ENCODE measurements at regions not wholly inside any gene's neighbourhood (a gene's known extent, or its start where the extent isn't known, plus 50 kb on each side); places are given as distances from the start of the nearest gene placed in this dataset.
A peak's percentile ranks its signal among the peaks of the same experiment; 100 is the strongest.
"Not testable (repeated sequence)": the region's sequence is repeated elsewhere in the genome, so short reads cannot be mapped to it uniquely, and the experiment has no call there.

DNA sequence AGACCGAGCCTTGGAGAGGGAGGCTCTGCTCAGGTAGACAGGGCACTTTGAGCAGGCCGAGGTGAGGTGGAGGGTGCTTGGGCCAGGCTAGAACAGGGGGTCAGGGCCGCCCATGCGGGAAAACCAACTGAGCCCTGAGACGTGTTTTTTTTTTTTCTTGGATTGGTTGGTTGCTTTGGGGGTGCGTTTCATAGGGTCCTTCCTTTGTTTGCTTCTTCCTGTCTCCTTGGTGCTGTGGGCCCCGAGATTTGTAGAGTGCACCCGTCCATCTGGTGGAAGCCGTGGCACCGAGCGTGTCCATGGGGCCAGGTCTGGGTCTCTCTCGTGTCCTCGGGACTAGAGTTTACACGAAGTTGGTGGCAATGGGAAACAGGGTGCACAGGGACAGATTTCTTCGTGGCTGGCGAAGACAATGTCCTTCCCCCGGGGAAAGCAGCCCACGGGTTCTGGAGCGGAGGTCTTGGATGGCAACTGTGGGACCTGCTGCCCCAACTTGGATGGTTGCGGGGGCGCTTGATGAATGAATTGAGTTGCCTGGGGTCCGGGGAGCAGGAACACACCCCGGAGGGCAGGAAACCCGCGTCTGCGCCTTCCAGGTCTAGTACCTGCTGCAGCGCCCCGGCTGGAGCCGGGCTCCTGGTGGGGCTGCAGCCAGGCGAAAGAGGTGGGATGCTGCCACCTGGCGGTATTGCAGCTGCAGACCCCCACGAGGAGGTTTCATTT, 4242.7 kb upstream of the OR11H1 start:
- TF ChIP-seq, protein P1, sequence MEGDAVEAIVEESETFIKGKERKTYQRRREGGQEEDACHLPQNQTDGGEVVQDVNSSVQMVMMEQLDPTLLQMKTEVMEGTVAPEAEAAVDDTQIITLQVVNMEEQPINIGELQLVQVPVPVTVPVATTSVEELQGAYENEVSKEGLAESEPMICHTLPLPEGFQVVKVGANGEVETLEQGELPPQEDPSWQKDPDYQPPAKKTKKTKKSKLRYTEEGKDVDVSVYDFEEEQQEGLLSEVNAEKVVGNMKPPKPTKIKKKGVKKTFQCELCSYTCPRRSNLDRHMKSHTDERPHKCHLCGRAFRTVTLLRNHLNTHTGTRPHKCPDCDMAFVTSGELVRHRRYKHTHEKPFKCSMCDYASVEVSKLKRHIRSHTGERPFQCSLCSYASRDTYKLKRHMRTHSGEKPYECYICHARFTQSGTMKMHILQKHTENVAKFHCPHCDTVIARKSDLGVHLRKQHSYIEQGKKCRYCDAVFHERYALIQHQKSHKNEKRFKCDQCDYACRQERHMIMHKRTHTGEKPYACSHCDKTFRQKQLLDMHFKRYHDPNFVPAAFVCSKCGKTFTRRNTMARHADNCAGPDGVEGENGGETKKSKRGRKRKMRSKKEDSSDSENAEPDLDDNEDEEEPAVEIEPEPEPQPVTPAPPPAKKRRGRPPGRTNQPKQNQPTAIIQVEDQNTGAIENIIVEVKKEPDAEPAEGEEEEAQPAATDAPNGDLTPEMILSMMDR (IDR thresholded peaks at IDR 0.05; ENCODE audit: low read length), result peak; percentile 39
- not testable (repeated sequence) for TF ChIP-seq EZH2 (optimal IDR thresholded peaks at IDR 0.05; ENCODE audit: low read depth, low read length)

All from MM.1S (cell line).